Brain microvascular endothelial cell (primary cell): ENCODE measurements at regions not wholly inside any gene's neighbourhood (a gene's known extent, or its start where the extent isn't known, plus 50 kb on each side); places are given as distances from the start of the nearest gene placed in this dataset.

Experiments used
- DNase-seq: peaks from one replicate; pipeline ENCODE4 v3.0.0-alpha.2; 2020
- H3K27ac ChIP-seq: fragments of 250-450 bp; sonication (Bioruptor Pico); 2 replicates; pipeline ENCODE4 v1.5.1; 2020; ENCODE audit warnings: mild to moderate bottlenecking, moderate library complexity
- H3K27me3 ChIP-seq: fragments of 250-450 bp; sonication (Bioruptor Pico); replicated peaks from 2 replicates; pipeline ENCODE4 v1.5.1; 2020; ENCODE audit warnings: mild to moderate bottlenecking
- H3K36me3 ChIP-seq: fragments of 250-450 bp; sonication (Bioruptor Pico); replicated peaks from 2 replicates; pipeline ENCODE4 v1.5.1; 2020; ENCODE audit warnings: mild to moderate bottlenecking
- H3K4me3 ChIP-seq: 2 replicates; pipeline ENCODE4 v1.5.1; 2011; ENCODE audit warnings: low read depth, mild to moderate bottlenecking, control low read depth, low read length, moderate library complexity
- CTCF ChIP-seq: IDR thresholded peaks from 2 replicates; pipeline ENCODE4 v1.5.1; 2011; ENCODE audit warnings: low read depth, mild to moderate bottlenecking, moderate library complexity, low read length, control low read depth, inconsistent platforms; ENCODE audit errors: missing control alignments
- in situ Hi-C: cut with HindIII; loops from 2 replicates; pipeline ENCODE4 v1.10.0; 2017; ENCODE audit warnings: low sequenced_read_pairs, low pct_ligation_motif_present

GRCh38 chr15:79516155-79516554 is 84.0 kb downstream of the MINAR1 start:
- TF ChIP-seq CTCF, result no peak
- no peaks in the 10 kb centered on the region for H3K36me3 ChIP-seq
- H3K27me3 ChIP-seq, result no peaks in the 10 kb centered on the region
- H3K27ac ChIP-seq, result no peak overlapping the region
- DNase-seq, result no peak
- no peak overlapping the region for H3K4me3 ChIP-seq
- in situ Hi-C loops, result no loop called here

- Histone ChIP-seq H3K4me3 (no peak overlapping the region), H3K36me3 (no peaks in the 10 kb centered on the region), H3K27ac (no peak overlapping the region), H3K27me3 (no peaks in the 10 kb centered on the region)
- in situ Hi-C loops, result no loop called here
- DNase-seq, result no peak
- TF ChIP-seq CTCF, result no peak
Observed at GRCh38 chr15:79516646-79517045, 84.5 kb downstream of the MINAR1 start.

GRCh38 chr15:79519628-79520027 is 87.5 kb downstream of the MINAR1 start:
- Histone ChIP-seq H3K27ac (no peak overlapping the region), H3K4me3 (no peak overlapping the region), H3K36me3 (no peaks in the 10 kb centered on the region), H3K27me3 (no peaks in the 10 kb centered on the region)
- no peak for DNase-seq
- TF ChIP-seq CTCF, result no peak
- in situ Hi-C loops, result no loop called here

GRCh38 chr15:79520654-79521053 is 88.5 kb downstream of the MINAR1 start:
- no peak for DNase-seq
- TF ChIP-seq CTCF, result no peak
- H3K27ac ChIP-seq, result no peak overlapping the region
- H3K36me3 ChIP-seq, result no peaks in the 10 kb centered on the region
- no peaks in the 10 kb centered on the region for H3K27me3 ChIP-seq
- in situ Hi-C loops, result no loop called here
- no peak overlapping the region for H3K4me3 ChIP-seq

GRCh38 chr15:79522656-79523055 is 90.5 kb downstream of the MINAR1 start:
- TF ChIP-seq CTCF, result no peak
- Histone ChIP-seq H3K36me3 (no peaks in the 10 kb centered on the region), H3K4me3 (no peak overlapping the region), H3K27me3 (no peaks in the 10 kb centered on the region), H3K27ac (no peak overlapping the region)
- in situ Hi-C loops, result no loop called here
- DNase-seq, result no peak

- no peak overlapping the region for H3K4me3 ChIP-seq
- H3K27ac ChIP-seq, result no peak overlapping the region
- H3K36me3 ChIP-seq, result no peaks in the 10 kb centered on the region
- in situ Hi-C loops, result no loop called here
- DNase-seq, result no peak
- TF ChIP-seq CTCF, result no peak
- H3K27me3 ChIP-seq, result no peaks in the 10 kb centered on the region
Observed at GRCh38 chr15:79523266-79523665, 91.1 kb downstream of the MINAR1 start.
